Transverse colon (tissue), 4 donors: ENCODE measurements at regions not wholly inside any gene's neighbourhood (a gene's known extent, or its start where the extent isn't known, plus 50 kb on each side); places are given as distances from the start of the nearest gene placed in this dataset.

ENCODE experiments used
- DNase-seq: peaks from one replicate; pipeline ENCODE4 v3.0.0-alpha.2; 2019
- H3K27ac ChIP-seq, 4 donors: fragments of 200-600 bp; sonication (generic); 2 replicates each; pipeline ENCODE4 v1.5.1; 2016 to 2018; ENCODE audit warnings: inconsistent platforms in 4 of 4
- H3K27me3 ChIP-seq: fragments of 200-600 bp; sonication (generic); 2 replicates; pipeline ENCODE4 v1.5.1; 2017; ENCODE audit warnings: inconsistent platforms
- H3K36me3 ChIP-seq, 4 donors: fragments of 200-600 bp; sonication (generic); 2 replicates each; pipeline ENCODE4 v1.5.1; 2017 to 2019; ENCODE audit warnings: inconsistent platforms in 4 of 4
- H3K4me1 ChIP-seq, 4 donors: fragments of 200-600 bp; sonication (generic); 2 replicates each; pipeline ENCODE4 v1.5.1; 2017 to 2020; ENCODE audit warnings: inconsistent platforms in 4 of 4
- H3K4me3 ChIP-seq, 4 donors: fragments of 200-600 bp; sonication (generic); 1 replicate in 1 of 4; 2 replicates in 3 of 4; pipeline versions ENCODE4 v1.5.1 to v1.6.1; 2017 to 2019; ENCODE audit warnings: inconsistent platforms in 4 of 4
- H3K9me3 ChIP-seq, 2 donors: fragments of 200-600 bp; sonication (generic); 2 replicates each; pipeline ENCODE4 v1.5.1; 2017 to 2019; ENCODE audit warnings: inconsistent platforms in 2 of 2
- EP300 ChIP-seq: sonication (generic); formaldehyde crosslinking; IDR thresholded peaks from one replicate; pipeline ENCODE4 v1.6.1; 2017; ENCODE audit warnings: antibody characterized with exemption, low read depth
- POLR2A ChIP-seq: fragments of 450-650 bp; IDR thresholded peaks from one replicate; pipeline ENCODE4 v1.6.1; 2016; ENCODE audit warnings: antibody characterized with exemption, mild to moderate bottlenecking, moderate library complexity
- POLR2AphosphoS5 ChIP-seq, 3 donors: sonication (generic); formaldehyde crosslinking; IDR thresholded peaks; one replicate each; pipeline ENCODE4 v1.6.1; 2016; ENCODE audit warnings: antibody characterized with exemption in 3 of 3
- WGBS, 2 donors: methylation state at CpG; one replicate each; pipeline ENCODE4 v1.1.5; 2018; ENCODE audit warnings: low coverage in 1 of 2; 5-methylcytosine and 5-hydroxymethylcytosine counted together
- in situ Hi-C, 4 donors: fragments of 200-750 bp; cut with MboI; loops; one replicate each; pipeline versions ENCODE4 v1.15.0 to v1.15.1; 2017; ENCODE audit warnings: low sequenced_read_pairs in 3 of 4, low pct_ligation_motif_present in 1 of 4, low pct_unique_long_range_greater_than_20kb in 1 of 4
- intact Hi-C: fragments of 100-400 bp; cut with DNase I; formaldehyde crosslinking; loops from one replicate; pipeline ENCODE4 v1.15.1; 2023; ENCODE audit warnings: low total_unique reads
- TF ChIP-seq, protein P1 (sequence below), 5 experiments: fragments of 200-600 bp in 3 of 5; fragments of 450-650 bp in 2 of 5; sonication (generic) in 3 of 5; IDR thresholded peaks; 1 replicate in 2 of 5; 2 replicates in 3 of 5; pipeline ENCODE4 v1.5.1; 2016 to 2017; ENCODE audit warnings: antibody characterized with exemption in 5 of 5, inconsistent platforms in 3 of 5, mild to moderate bottlenecking in 2 of 5, moderate library complexity in 1 of 5

DNA sequence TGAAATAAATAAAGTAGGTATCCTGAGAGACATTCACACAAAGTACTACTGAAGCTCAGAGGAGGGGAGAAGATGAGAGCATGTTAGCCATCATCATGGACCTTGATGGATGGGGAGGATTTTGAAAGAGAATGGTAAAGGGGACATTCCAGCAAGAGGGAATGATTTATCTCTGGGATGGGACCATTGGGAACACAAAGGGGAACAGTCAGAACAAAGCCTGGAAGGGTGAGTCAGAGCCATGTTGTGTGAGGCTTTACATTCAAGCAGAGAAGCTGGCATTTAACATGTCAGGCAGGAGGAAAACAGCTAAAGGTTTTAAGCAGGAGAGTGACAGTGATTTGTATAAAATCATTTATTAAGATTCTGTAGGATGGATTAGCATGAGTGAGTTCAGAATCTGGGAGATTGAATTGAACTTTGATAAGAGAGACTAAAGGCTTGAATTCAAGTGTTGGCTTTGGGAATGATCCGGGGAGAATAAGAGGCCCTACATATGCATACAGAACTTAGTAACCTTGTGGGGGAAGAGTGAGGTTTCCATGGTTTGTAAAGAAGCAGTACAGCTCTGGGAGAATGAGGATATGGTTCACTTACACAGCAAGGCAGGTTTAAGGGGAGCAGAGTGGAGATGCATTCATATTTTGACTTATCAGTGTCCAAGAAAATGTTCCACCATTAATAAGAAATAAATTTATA lies 174.4 kb downstream of the SYT10 start:
- H3K27me3 ChIP-seq, result no peaks in the 10 kb centered on the region
- no peaks in the 10 kb centered on the region for H3K9me3 ChIP-seq
- no peaks in the 10 kb centered on the region for H3K4me1 ChIP-seq
- H3K36me3 ChIP-seq, result no peaks in the 10 kb centered on the region
- in situ Hi-C loops, result no loop called here
- H3K4me3 ChIP-seq, result no peak overlapping the region
- WGBS, 2 donors, result 76 to 83% methylated on average over 1 of the region's 1 CpG
- DNase-seq, result no peak
- TF ChIP-seq EP300 (no peak), POLR2AphosphoS5 (IDR thresholded peaks at IDR 0.05) (no peak), POLR2A (no peak)
- TF ChIP-seq, protein P1, sequence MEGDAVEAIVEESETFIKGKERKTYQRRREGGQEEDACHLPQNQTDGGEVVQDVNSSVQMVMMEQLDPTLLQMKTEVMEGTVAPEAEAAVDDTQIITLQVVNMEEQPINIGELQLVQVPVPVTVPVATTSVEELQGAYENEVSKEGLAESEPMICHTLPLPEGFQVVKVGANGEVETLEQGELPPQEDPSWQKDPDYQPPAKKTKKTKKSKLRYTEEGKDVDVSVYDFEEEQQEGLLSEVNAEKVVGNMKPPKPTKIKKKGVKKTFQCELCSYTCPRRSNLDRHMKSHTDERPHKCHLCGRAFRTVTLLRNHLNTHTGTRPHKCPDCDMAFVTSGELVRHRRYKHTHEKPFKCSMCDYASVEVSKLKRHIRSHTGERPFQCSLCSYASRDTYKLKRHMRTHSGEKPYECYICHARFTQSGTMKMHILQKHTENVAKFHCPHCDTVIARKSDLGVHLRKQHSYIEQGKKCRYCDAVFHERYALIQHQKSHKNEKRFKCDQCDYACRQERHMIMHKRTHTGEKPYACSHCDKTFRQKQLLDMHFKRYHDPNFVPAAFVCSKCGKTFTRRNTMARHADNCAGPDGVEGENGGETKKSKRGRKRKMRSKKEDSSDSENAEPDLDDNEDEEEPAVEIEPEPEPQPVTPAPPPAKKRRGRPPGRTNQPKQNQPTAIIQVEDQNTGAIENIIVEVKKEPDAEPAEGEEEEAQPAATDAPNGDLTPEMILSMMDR (IDR thresholded peaks at IDR 0.05), result no peak
- H3K27ac ChIP-seq, result no peak overlapping the region
- intact Hi-C loops, result no loop called here

DNA sequence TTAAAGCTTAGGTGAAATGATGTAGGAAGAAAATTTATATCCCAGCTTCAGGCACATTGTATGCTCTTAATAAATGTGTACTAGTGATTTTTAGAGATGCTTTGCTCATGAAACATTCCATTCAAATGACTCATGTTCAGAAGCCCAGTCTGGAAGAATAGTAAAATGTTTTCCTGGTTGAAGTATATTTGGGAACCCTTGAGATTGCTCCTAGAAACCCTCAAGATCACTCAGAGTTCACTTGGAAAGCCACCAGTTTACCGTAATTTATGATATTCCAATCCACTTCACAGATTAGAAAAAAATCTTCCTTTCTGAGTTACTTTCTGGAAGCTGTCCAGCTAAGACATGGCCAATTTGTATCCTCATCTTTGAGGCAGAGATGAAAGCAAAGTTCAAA lies 186.4 kb downstream of the SYT10 start:
- in situ Hi-C loops, result no loop called here
- Histone ChIP-seq H3K9me3 (no peaks in the 10 kb centered on the region), H3K4me3 (no peak overlapping the region), H3K36me3 (no peaks in the 10 kb centered on the region), H3K27me3 (no peaks in the 10 kb centered on the region), H3K27ac (no peak overlapping the region), H3K4me1 (no peaks in the 10 kb centered on the region)
- intact Hi-C loops, result no loop called here
- TF ChIP-seq EP300 (no peak), POLR2AphosphoS5 (IDR thresholded peaks at IDR 0.05) (no peak), POLR2A (no peak)
- TF ChIP-seq, protein P1 (IDR thresholded peaks at IDR 0.05), result no peak
- 25 to 29% methylated on average over 1 of the region's 1 CpG for WGBS, 2 donors
- DNase-seq, result no peak

DNA sequence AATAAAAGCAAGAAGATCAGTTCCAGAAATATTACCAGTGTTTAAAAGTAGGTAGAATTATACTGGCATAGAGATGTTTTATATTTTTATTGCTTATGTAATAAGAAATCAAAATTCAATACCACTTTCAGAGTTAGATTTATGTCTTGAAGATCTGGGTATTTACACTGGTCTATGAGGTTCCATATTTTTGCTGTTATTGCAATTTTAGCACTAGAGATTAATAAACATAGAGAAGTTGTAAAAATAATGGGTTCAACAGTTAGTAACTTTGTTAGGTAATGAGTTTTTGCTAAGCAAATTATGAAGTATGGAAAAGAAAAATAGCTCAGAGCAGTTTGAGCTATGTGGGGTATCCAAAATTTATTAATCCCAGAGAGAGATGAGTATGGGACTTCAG lies 188.1 kb downstream of the SYT10 start:
- Histone ChIP-seq H3K27ac (no peak overlapping the region), H3K27me3 (no peaks in the 10 kb centered on the region), H3K4me3 (no peak overlapping the region), H3K36me3 (no peaks in the 10 kb centered on the region), H3K4me1 (no peaks in the 10 kb centered on the region), H3K9me3 (no peaks in the 10 kb centered on the region)
- TF ChIP-seq POLR2AphosphoS5 (IDR thresholded peaks at IDR 0.05), result no peak
- TF ChIP-seq EP300, result no peak
- TF ChIP-seq, protein P1 (IDR thresholded peaks at IDR 0.05), result no peak
- no peak for TF ChIP-seq POLR2A
- DNase-seq, result no peak
- intact Hi-C loops, result no loop called here
- in situ Hi-C loops, result no loop called here

DNA sequence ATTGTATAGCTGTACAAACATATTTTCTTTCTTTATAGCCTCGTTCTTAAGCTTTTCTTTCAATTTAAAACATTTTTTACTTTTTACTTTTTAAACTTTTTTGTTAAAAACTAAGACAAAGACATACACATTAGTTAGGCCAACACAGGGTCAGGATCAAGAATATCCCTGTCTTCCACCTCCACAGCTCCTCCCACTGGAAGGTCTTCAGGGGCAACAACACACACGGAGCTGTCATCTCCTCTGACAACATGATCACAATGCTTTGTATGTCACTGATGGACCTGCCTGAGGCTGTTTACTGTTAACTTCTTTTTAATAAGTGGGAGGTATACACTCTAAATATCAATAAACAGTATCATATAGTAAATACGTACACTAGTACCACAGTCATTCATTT lies 191.3 kb downstream of the SYT10 start:
- TF ChIP-seq POLR2AphosphoS5 (IDR thresholded peaks at IDR 0.05), result no peak
- TF ChIP-seq, protein P1 (IDR thresholded peaks at IDR 0.05), result no peak
- no peak for TF ChIP-seq POLR2A
- TF ChIP-seq EP300, result no peak
- in situ Hi-C loops (no loop called here), intact Hi-C loops (no loop called here)
- Histone ChIP-seq H3K4me3 (no peak overlapping the region), H3K27ac (no peak overlapping the region), H3K9me3 (no peaks in the 10 kb centered on the region), H3K27me3 (no peaks in the 10 kb centered on the region), H3K36me3 (no peaks in the 10 kb centered on the region), H3K4me1 (no peaks in the 10 kb centered on the region)
- DNase-seq, result no peak
- 58 to 70% methylated on average over 3 of the region's 3 CpGs for WGBS, 2 donors
